Ishikawa (cell line): ENCODE measurements at regions not wholly inside any gene's neighbourhood (a gene's known extent, or its start where the extent isn't known, plus 50 kb on each side); places are given as distances from the start of the nearest gene placed in this dataset.

Experiments used
- CEBPB ChIP-seq: IDR thresholded peaks from 2 replicates; pipeline ENCODE4 v1.6.1; 2012
- CREB1 ChIP-seq: IDR thresholded peaks from 2 replicates; pipeline ENCODE4 v1.6.1; 2012; ENCODE audit warnings: low read depth
- EGR1 ChIP-seq: IDR thresholded peaks from 2 replicates; pipeline ENCODE4 v1.6.1; 2012
- EP300 ChIP-seq: IDR thresholded peaks from 2 replicates; pipeline ENCODE4 v1.6.1; 2012; ENCODE audit warnings: borderline replicate concordance
- FOXM1 ChIP-seq: IDR thresholded peaks from 2 replicates; pipeline ENCODE4 v1.6.1; 2012; ENCODE audit warnings: low read depth, borderline replicate concordance
- NFIC ChIP-seq: IDR thresholded peaks from 2 replicates; pipeline ENCODE4 v1.6.1; 2012
- RAD21 ChIP-seq: IDR thresholded peaks from 2 replicates; pipeline ENCODE4 v1.6.1; 2012; ENCODE audit warnings: low read depth
- TAF1 ChIP-seq: IDR thresholded peaks from 2 replicates; pipeline ENCODE4 v1.6.1; 2012; ENCODE audit warnings: low read depth, mild to moderate bottlenecking
- TCF12 ChIP-seq: IDR thresholded peaks from 2 replicates; pipeline ENCODE4 v1.6.1; 2012; ENCODE audit warnings: low read depth
- TEAD4 ChIP-seq: IDR thresholded peaks from 2 replicates; pipeline ENCODE4 v1.6.1; 2012
- YY1 ChIP-seq: IDR thresholded peaks from 2 replicates; pipeline ENCODE4 v1.6.1; 2012; ENCODE audit warnings: low read depth
- ZBTB7A ChIP-seq: IDR thresholded peaks from 2 replicates; pipeline ENCODE4 v1.6.1; 2012; ENCODE audit warnings: low read depth
- TF ChIP-seq, protein P1 (sequence below): IDR thresholded peaks from 2 replicates; pipeline ENCODE4 v1.6.1; 2012
- TF ChIP-seq, protein P2 (sequence below): IDR thresholded peaks from 2 replicates; pipeline ENCODE4 v1.6.1; 2012; ENCODE audit warnings: low read depth, mild to moderate bottlenecking
- TF ChIP-seq, protein P3 (sequence below): IDR thresholded peaks from 2 replicates; pipeline ENCODE4 v1.6.1; 2012

DNA sequence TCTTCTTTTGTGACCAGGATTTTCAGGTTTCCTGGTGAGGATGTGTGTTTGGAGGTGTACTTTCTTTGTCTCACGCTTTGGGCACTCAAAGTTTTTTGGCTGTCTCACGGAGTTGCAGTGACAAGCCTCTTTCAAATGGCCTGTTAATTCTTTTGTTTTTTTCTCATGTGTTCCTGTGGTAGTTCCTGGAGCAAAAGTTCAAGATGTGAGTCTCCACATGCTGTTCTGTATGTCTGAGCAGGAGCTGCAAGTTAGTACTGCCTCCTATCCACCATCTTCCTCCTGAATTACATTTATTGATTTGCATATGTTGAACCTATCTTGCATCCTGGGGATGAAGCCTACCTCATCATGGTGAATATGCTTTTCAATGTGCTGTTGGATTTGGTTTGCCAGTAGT is 118.5 kb downstream of the VSIG4 start:
- TF ChIP-seq CREB1, result no peak
- no peak for TF ChIP-seq FOXM1
- no peak for TF ChIP-seq TCF12
- TF ChIP-seq RAD21, result no peak
- TF ChIP-seq EGR1, result no peak
- no peak for TF ChIP-seq YY1
- TF ChIP-seq, protein P1, sequence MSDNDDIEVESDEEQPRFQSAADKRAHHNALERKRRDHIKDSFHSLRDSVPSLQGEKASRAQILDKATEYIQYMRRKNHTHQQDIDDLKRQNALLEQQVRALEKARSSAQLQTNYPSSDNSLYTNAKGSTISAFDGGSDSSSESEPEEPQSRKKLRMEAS, result no peak
- TF ChIP-seq TEAD4, result no peak
- no peak for TF ChIP-seq TAF1
- TF ChIP-seq, protein P2, sequence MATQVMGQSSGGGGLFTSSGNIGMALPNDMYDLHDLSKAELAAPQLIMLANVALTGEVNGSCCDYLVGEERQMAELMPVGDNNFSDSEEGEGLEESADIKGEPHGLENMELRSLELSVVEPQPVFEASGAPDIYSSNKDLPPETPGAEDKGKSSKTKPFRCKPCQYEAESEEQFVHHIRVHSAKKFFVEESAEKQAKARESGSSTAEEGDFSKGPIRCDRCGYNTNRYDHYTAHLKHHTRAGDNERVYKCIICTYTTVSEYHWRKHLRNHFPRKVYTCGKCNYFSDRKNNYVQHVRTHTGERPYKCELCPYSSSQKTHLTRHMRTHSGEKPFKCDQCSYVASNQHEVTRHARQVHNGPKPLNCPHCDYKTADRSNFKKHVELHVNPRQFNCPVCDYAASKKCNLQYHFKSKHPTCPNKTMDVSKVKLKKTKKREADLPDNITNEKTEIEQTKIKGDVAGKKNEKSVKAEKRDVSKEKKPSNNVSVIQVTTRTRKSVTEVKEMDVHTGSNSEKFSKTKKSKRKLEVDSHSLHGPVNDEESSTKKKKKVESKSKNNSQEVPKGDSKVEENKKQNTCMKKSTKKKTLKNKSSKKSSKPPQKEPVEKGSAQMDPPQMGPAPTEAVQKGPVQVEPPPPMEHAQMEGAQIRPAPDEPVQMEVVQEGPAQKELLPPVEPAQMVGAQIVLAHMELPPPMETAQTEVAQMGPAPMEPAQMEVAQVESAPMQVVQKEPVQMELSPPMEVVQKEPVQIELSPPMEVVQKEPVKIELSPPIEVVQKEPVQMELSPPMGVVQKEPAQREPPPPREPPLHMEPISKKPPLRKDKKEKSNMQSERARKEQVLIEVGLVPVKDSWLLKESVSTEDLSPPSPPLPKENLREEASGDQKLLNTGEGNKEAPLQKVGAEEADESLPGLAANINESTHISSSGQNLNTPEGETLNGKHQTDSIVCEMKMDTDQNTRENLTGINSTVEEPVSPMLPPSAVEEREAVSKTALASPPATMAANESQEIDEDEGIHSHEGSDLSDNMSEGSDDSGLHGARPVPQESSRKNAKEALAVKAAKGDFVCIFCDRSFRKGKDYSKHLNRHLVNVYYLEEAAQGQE, result no peak
- TF ChIP-seq CEBPB, result no peak
- TF ChIP-seq NFIC, result no peak
- TF ChIP-seq ZBTB7A, result no peak
- TF ChIP-seq, protein P3, sequence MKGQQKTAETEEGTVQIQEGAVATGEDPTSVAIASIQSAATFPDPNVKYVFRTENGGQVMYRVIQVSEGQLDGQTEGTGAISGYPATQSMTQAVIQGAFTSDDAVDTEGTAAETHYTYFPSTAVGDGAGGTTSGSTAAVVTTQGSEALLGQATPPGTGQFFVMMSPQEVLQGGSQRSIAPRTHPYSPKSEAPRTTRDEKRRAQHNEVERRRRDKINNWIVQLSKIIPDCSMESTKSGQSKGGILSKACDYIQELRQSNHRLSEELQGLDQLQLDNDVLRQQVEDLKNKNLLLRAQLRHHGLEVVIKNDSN, result no peak

DNA sequence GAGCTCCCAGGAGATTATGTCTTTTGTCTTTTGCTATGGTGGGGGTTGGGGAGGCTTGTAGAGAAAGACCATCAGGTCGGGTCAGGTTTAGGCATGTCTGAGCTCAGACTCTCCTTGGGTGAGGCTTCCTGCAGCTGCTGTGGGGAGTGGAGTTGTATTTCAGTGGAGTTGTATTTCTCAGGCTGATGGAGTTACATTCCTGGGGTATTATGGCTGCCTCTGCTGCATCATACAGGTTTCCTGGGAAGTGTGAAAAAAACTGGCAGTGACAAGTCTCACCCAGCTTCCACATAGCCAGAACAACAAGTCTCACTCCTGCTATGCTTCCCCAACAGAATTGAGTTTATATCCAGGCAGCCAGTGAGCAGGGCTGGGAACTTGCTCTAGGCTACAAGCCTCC is 119.3 kb downstream of the VSIG4 start:
- no peak for TF ChIP-seq EGR1
- TF ChIP-seq, protein P3, result no peak

DNA sequence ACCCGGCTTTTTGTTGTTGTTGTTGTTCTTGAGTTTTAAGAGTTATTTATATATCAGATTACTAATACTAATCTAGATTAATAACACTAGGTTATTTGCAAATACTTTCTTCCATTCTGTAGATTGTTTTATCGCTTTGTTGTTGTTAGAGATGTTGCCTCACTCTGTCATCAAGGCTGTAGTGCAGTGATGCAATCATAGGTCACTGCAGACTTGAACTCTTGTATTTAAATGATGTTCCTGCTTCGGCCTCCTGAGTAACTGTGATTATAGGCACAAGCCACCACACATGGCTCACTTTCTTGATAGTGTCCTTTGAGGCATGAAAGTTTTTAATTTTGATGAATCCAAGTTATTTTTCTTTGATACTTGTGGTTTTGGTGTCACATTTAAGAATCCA is 129.0 kb downstream of the VSIG4 start:
- TF ChIP-seq CREB1, result no peak
- TF ChIP-seq CEBPB, result no peak
- TF ChIP-seq RAD21, result no peak
- no peak for TF ChIP-seq EP300
- no peak for TF ChIP-seq FOXM1
- TF ChIP-seq, protein P2, result no peak
- no peak for TF ChIP-seq ZBTB7A
- TF ChIP-seq, protein P1, result no peak
- no peak for TF ChIP-seq NFIC

DNA sequence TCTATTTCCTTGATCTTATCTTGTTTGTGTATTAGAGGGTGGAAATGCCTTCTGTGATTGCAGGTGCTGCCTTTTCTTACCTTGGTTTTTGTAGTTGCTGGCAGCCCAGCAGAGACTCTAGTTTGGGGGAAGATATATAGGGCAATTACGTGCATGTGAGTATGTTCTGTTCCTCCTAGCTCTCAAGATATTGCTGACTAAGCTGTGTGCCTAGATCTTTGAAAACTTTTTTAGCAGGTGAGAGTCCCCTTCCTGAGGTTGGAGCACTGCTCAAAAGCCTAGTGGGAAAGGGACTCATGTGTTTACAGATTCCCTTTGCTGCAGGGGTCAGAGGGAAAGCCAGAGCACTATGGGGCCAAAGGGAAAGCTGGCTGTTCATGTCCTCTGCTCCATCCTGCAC is 136.1 kb downstream of the VSIG4 start:
- no peak for TF ChIP-seq TEAD4

DNA sequence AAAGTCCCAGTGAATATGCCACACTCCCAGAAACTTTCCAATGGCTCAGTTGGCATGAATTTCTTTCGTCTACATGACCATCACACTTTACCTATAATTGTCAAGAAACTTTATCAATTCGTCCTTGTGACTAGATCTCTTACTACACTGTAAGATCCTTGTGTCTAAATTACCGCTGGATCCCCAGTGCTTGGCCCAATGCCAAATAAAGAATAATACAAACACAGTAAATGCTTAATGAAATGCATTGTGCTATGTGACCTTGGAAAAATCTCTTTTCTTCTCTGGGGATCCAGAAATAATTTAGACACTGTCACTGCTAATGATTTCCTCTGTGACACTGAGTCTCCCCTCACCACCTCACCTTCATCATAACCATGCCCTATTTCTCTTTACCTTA is 137.9 kb downstream of the VSIG4 start:
- no peak for TF ChIP-seq TAF1
- no peak for TF ChIP-seq YY1
- TF ChIP-seq ZBTB7A, result no peak
- no peak for TF ChIP-seq FOXM1
- TF ChIP-seq, protein P1, result no peak
- TF ChIP-seq NFIC, result no peak
- TF ChIP-seq EP300, result no peak

DNA sequence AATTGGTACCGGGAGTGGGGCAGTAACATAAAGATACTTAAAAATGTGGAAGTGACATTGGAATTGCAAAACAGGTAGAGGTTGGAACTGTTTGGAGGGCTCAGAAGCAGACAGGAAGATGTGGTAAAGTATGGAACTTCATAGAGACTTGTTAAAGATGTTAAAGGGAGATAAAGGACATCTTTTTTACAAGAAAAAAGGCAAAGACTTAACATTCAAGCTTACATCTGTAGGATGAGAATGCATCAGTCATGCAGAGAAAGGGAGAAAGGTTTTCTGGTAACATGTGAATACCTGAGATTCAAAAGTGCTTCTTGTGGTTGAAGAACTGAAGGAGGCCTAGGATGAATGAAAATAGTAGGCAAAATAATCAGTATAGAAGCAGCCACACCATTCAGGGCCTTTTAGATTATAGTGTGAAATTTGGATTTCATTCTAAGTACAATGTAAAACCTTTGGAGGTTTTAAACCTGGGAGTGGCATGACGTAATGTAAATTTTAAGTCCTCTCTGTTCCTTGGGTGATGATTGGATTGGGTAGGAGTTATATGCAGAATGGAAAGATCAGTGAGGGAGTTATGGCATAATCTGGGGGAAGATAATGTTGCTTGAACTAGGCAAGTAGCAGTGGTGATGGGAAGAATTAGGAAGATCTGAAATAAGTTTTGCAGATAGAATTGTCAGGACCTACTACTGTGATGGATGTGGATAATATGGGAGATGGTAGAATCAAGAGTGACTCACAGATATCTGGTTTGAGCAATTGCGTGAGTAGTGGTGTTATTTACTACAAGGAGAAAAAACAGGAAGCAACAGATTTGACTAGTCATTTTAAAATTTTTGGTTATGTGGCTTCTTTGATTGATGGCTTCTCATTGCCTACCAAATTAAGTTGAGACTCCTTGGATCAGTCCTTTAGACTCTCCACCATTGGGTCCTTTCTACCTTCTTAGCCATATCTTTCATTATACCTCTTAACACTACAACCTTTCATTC is 138.7 kb downstream of the VSIG4 start:
- TF ChIP-seq EGR1 (no peak), TAF1 (no peak), YY1 (no peak), ZBTB7A (no peak), RAD21 (no peak), EP300 (no peak), TEAD4 (no peak), TCF12 (no peak), CREB1 (no peak), NFIC (no peak), FOXM1 (no peak)
- TF ChIP-seq, protein P1, result no peak
- TF ChIP-seq, protein P2, result no peak
- TF ChIP-seq, protein P3, result no peak
